SK-N-SH treated with all-trans-retinoic acid at 6 μM for 48 hours (cell line): ENCODE measurements at regions not wholly inside any gene's neighbourhood (a gene's known extent, or its start where the extent isn't known, plus 50 kb on each side); places are given as distances from the start of the nearest gene placed in this dataset.

ENCODE experiments used
- ARNTL ChIP-seq: fragments of 450-650 bp; formaldehyde crosslinking; IDR thresholded peaks from 2 replicates; pipeline ENCODE4 v1.5.0; 2020; ENCODE audit warnings: low read depth, mild to moderate bottlenecking, moderate library complexity, borderline replicate concordance
- BACH2 ChIP-seq: fragments of 250-450 bp; sonication (Bioruptor Pico); IDR thresholded peaks from 2 replicates; pipeline ENCODE4 v1.9.0; 2021; ENCODE audit warnings: mild to moderate bottlenecking, borderline replicate concordance
- CREB5 ChIP-seq: fragments of 250-450 bp; sonication (Bioruptor Pico); IDR thresholded peaks from 2 replicates; pipeline ENCODE4 v1.5.1; 2020; ENCODE audit warnings: low read depth, mild to moderate bottlenecking, moderate library complexity
- CSRNP3 ChIP-seq: fragments of 250-450 bp; sonication (Bioruptor Pico); IDR thresholded peaks from 2 replicates; pipeline ENCODE4 v1.5.1; 2021; ENCODE audit warnings: mild to moderate bottlenecking, moderate library complexity
- GLIS3 ChIP-seq: fragments of 250-450 bp; sonication (Bioruptor Pico); IDR thresholded peaks from 2 replicates; pipeline ENCODE4 v1.5.0; 2020; ENCODE audit warnings: mild to moderate bottlenecking, moderate library complexity
- ISL1 ChIP-seq: fragments of 250-450 bp; sonication (Bioruptor Pico); IDR thresholded peaks from 2 replicates; pipeline ENCODE4 v2.1.2; 2022; ENCODE audit warnings: mild to moderate bottlenecking, moderate library complexity
- TOX ChIP-seq: fragments of 250-450 bp; sonication (Bioruptor Pico); IDR thresholded peaks from 2 replicates; pipeline ENCODE4 v1.8.0; 2021; ENCODE audit warnings: mild to moderate bottlenecking, moderate library complexity, borderline replicate concordance
- ZC3H10 ChIP-seq: fragments of 250-450 bp; sonication (Bioruptor Pico); IDR thresholded peaks from 2 replicates; pipeline ENCODE4 v1.5.1; 2021; ENCODE audit warnings: mild to moderate bottlenecking, moderate library complexity
- ZFP3 ChIP-seq: fragments of 250-450 bp; sonication (Bioruptor Pico); IDR thresholded peaks from 2 replicates; pipeline ENCODE4 v1.5.0; 2020; ENCODE audit warnings: mild to moderate bottlenecking, moderate library complexity
- ZFP30 ChIP-seq: fragments of 450-650 bp; formaldehyde crosslinking; IDR thresholded peaks from 2 replicates; pipeline ENCODE4 v1.5.0; 2022; ENCODE audit warnings: mild to moderate bottlenecking, moderate library complexity
- ZNF70 ChIP-seq: fragments of 450-650 bp; formaldehyde crosslinking; IDR thresholded peaks from 2 replicates; pipeline ENCODE4 v1.5.0; 2020; ENCODE audit warnings: mild to moderate bottlenecking, moderate library complexity

GRCh38 chr20:40488401-40488800 is 200.6 kb downstream of the MAFB start:
- TF ChIP-seq TOX (no peak), CSRNP3 (CRISPR knock-in tag) (no peak), ZFP30 (no peak), BACH2 (CRISPR knock-in tag) (no peak), ZC3H10 (CRISPR knock-in tag) (no peak), ZNF70 (CRISPR knock-in tag) (no peak), ISL1 (no peak), GLIS3 (CRISPR knock-in tag) (no peak), CREB5 (CRISPR knock-in tag) (no peak), ZFP3 (CRISPR knock-in tag) (no peak), ARNTL (CRISPR knock-in tag) (no peak)
